Body of pancreas (tissue), 4 donors: ENCODE measurements at regions not wholly inside any gene's neighbourhood (a gene's known extent, or its start where the extent isn't known, plus 50 kb on each side); places are given as distances from the start of the nearest gene placed in this dataset.

Experiments
- CTCF ChIP-seq, 7 experiments: fragments of 450-650 bp in 4 of 7; fragments of 200-600 bp in 3 of 7; sonication (generic) in 3 of 7; IDR thresholded peaks; one replicate each; pipeline ENCODE4 v1.5.1; 2016 to 2019; ENCODE audit warnings: antibody characterized with exemption in 7 of 7
- POLR2A ChIP-seq, 3 donors: fragments of 450-650 bp; IDR thresholded peaks; one replicate each; pipeline ENCODE4 v1.6.1; 2016; ENCODE audit warnings: antibody characterized with exemption in 3 of 3, mild to moderate bottlenecking in 2 of 3

- TF ChIP-seq CTCF (IDR thresholded peaks at IDR 0.05) = no peak
- no peak for TF ChIP-seq POLR2A (IDR thresholded peaks at IDR 0.05)
Measured at GRCh38 chr2:120679526-120679925, 56.1 kb upstream of the GLI2 start.
